ENCODE measurements at regions not wholly inside any gene's neighbourhood (a gene's known extent, or its start where the extent isn't known, plus 50 kb on each side); places are given as distances from the start of the nearest gene placed in this dataset.

- no peak for TF ChIP-seq CTCF (IDR thresholded peaks at IDR 0.05; ENCODE audit: borderline replicate concordance, insufficient read depth, low read depth, low read length)
- H3K4me3 ChIP-seq (ENCODE audit: low read depth, low read length), result no peak overlapping the region
Measured at GRCh38 chr11:25991476-25991875, 340.5 kb upstream of the ANO3 start.

DNA sequence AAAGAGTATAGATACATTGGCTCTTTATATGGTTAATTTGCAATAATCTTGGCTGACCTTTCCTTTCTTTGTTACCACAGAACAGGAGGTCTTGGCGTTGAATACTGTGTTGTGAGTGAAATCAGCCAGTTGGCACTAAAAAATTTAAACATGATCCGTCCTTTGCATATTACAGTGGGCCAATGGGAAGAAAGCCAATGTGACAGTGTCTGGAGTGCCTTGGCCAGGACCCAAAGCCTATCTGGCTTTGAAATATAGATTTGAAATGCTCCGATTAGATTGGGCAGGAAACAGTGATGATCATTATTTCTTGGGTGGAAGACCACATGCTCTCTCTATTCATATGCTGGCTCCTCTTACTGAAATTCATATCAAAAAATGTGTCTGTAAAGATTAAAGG lies 339.6 kb upstream of the ANO3 start:
- no peak overlapping the region for H3K4me3 ChIP-seq (ENCODE audit: low read depth, low read length)
- TF ChIP-seq CTCF (IDR thresholded peaks at IDR 0.05; ENCODE audit: borderline replicate concordance, insufficient read depth, low read depth, low read length), result no peak

GRCh38 chr11:25993016-25993415 lies 338.9 kb upstream of the ANO3 start:
- TF ChIP-seq CTCF (IDR thresholded peaks at IDR 0.05; ENCODE audit: borderline replicate concordance, insufficient read depth, low read depth, low read length), result no peak
- H3K4me3 ChIP-seq (ENCODE audit: low read depth, low read length), result no peak overlapping the region

DNA sequence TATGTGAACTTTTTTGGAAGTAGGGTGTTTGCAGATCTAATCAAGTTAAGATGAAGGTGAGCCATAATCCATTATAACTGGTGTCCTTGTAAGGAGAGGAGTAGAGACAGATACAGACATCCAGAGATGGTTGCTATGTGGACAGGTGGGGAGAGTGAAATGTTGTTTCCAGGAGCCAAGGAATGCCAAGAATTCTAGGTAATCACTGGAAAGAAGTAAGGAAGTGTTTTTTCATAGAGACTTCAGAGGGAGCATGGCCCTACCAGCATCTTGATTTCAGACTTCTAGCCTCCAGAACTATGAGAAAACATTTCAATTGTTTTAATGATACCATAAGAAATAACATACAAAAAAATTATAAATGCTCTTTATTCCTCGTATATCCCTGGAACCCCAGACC lies 320.5 kb upstream of the ANO3 start:
- TF ChIP-seq CTCF (IDR thresholded peaks at IDR 0.05; ENCODE audit: borderline replicate concordance, insufficient read depth, low read depth, low read length), result no peak
- H3K4me3 ChIP-seq (ENCODE audit: low read depth, low read length), result no peak overlapping the region

- H3K4me3 ChIP-seq (ENCODE audit: low read depth, low read length), result no peak overlapping the region
- no peak for TF ChIP-seq CTCF (IDR thresholded peaks at IDR 0.05; ENCODE audit: borderline replicate concordance, insufficient read depth, low read depth, low read length)
Measured at GRCh38 chr11:26014456-26015115, 317.3 kb upstream of the ANO3 start.

- no peak overlapping the region for H3K4me3 ChIP-seq (ENCODE audit: low read depth, low read length)
- TF ChIP-seq CTCF (IDR thresholded peaks at IDR 0.05; ENCODE audit: borderline replicate concordance, insufficient read depth, low read depth, low read length), result no peak
Measured at GRCh38 chr11:26017322-26017860, 314.5 kb upstream of the ANO3 start.

DNA sequence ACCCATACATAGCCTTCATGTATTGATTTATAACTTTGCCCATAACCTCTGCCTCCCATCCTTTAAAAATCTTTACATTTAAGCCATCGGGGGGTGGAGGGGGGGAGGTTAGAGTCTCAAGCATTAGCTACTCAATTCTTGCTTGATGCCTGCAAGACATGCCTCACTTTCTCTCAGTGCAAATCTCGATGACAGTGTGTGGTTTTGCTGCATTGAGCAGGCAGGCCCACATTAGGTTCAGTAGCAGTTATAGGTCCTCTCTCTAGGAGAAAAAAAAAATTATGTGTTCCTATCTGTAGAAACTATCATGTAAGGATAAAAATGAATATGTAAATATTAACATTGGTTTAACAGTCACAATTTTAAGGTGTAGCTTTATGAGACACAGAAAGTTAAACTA lies 314.0 kb upstream of the ANO3 start:
- no peak overlapping the region for H3K4me3 ChIP-seq (ENCODE audit: low read depth, low read length)
- no peak for TF ChIP-seq CTCF (IDR thresholded peaks at IDR 0.05; ENCODE audit: borderline replicate concordance, insufficient read depth, low read depth, low read length)
